GM08714 (cell line): ENCODE measurements at regions not wholly inside any gene's neighbourhood (a gene's known extent, or its start where the extent isn't known, plus 50 kb on each side); places are given as distances from the start of the nearest gene placed in this dataset.

ENCODE experiments used
- H3K4me3 ChIP-seq: fragments of 200-500 bp; sonication (Bioruptor generic); 2 replicates; pipeline ENCODE4 v1.5.1; 2014; ENCODE audit warnings: mild to moderate bottlenecking, low read length, inconsistent platforms
- ZNF274 ChIP-seq: IDR thresholded peaks from 2 replicates; pipeline ENCODE4 v1.6.1; 2012; ENCODE audit warnings: mild to moderate bottlenecking, low read depth, low read length

DNA sequence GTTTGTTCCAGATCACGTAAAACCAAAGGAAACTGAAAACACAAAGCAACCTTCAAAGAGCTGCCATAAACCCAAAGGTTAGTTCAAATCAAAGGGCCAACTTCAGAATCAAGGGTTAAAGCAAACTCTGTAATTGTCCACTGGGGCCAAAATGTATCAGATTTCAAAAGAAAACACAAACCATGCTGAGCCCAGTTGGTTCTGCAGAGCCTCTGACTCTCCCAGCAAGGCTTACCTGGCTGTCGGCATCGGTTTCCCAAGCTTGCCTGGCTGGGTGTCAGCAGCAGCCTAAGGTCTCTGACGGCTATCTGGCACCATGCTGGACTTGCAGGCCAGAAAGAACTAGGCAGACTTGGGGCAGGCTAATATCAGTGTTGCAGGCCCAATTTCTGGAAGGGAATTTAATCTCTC is 125.3 kb downstream of the DAD1 start:
- peak overlapping the region; percentile 20; the same call in 1 of the 2 replicates for H3K4me3 ChIP-seq
- TF ChIP-seq ZNF274, result no peak

- H3K4me3 ChIP-seq, result no peak overlapping the region
- TF ChIP-seq ZNF274, result no peak
Observed at GRCh38 chr14:22462923-22463322, 126.1 kb downstream of the DAD1 start.

- no peak for TF ChIP-seq ZNF274
- no peak overlapping the region for H3K4me3 ChIP-seq
Observed at GRCh38 chr14:22460461-22461195, 128.4 kb downstream of the DAD1 start.

- TF ChIP-seq ZNF274, result no peak
- no peak overlapping the region for H3K4me3 ChIP-seq
Observed at GRCh38 chr14:22458737-22459136, 130.3 kb downstream of the DAD1 start.

GRCh38 chr14:22456998-22457594 is 131.9 kb downstream of the DAD1 start:
- TF ChIP-seq ZNF274, result no peak

DNA sequence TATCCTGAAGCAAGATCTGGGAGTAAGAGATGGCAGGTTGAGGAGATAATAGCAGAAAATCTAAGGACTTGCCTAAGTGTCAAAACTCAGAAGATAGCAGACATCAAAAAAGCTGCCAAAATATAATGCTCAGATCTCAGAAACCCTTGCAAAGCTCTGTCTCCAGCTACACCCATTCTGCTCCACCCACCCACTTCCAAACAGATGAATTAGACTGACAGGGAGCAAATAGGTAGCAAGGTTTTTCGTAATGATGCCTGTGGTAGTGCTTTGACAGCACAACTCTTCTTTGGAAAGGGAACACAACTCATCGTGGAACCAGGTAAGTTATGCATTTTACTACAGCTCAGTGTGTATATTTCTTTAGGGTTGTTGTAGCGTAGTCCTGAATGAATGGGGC is 132.6 kb downstream of the DAD1 start:
- no peak for TF ChIP-seq ZNF274

More at GRCh38 chr14:22456998-22457594, 131.9 kb downstream of the DAD1 start:
- no peak overlapping the region for H3K4me3 ChIP-seq

DNA sequence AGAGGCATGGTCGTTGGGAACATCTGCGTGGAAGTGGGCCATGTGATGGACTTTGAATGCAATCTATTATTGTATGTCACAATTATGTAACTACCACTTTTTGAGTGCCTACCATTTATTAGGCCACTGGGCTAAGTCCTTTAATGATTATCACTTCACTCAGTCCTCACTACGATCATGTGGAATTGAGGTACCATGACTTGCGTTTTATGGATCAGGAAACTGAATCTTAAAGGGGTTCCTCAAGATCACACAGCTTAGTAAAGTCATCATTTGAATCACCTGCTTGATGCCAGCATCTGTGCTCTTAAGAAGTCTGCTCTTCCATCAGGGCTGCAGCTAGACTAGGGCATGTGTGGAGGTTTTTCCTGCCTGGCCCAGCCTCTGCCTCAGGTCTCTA is 136.7 kb downstream of the DAD1 start:
- no peak for TF ChIP-seq ZNF274
- no peak overlapping the region for H3K4me3 ChIP-seq

More for the DNA sequence above, 132.6 kb downstream of the DAD1 start:
- H3K4me3 ChIP-seq, result no peak overlapping the region

- no peak overlapping the region for H3K4me3 ChIP-seq
- no peak for TF ChIP-seq ZNF274
Observed at GRCh38 chr14:22450266-22450665, 138.8 kb downstream of the DAD1 start.

GRCh38 chr14:22449600-22449905 is 139.5 kb downstream of the DAD1 start:
- no peak for TF ChIP-seq ZNF274
- H3K4me3 ChIP-seq, result no peak overlapping the region; the same call in 1 of the 2 replicates

DNA sequence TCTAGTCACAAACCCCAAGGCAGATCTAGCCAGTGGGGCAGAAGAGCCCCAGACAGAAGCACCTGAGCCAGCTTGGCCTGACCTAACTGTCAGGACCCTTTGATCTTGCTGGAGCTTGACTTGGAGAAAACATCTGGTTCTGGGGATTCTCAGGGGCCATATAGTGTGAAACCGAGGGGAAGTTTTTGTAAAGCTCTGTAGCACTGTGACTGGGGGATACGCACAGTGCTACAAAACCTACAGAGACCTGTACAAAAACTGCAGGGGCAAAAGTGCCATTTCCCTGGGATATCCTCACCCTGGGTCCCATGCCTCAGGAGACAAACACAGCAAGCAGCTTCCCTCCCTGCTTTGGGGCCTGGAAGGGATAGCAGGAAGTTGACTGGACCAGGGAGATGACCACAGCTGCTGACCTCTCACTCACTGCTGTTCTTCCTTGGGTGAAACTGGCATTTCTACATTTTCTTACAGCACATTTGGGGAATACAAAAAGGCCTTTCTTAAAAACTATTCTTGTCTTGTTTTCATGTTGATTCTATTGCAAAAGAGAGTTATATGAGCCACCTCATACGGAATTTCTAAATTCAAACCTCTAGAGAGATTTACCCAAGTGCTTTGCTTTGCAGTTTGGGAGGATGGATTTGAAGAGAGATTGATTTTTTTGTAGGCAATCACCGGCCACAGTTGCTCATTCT is 140.0 kb downstream of the DAD1 start:
- peak overlapping the region; percentile 10; the same call in 1 of the 2 replicates for H3K4me3 ChIP-seq
- TF ChIP-seq ZNF274, result no peak

- peak overlapping the region; percentile 29; the same call in 1 of the 2 replicates for H3K4me3 ChIP-seq
- no peak for TF ChIP-seq ZNF274
Observed at GRCh38 chr14:22448035-22448904, 140.8 kb downstream of the DAD1 start.

GRCh38 chr14:22438742-22439141 is 150.3 kb downstream of the DAD1 start:
- no peak for TF ChIP-seq ZNF274

GRCh38 chr14:22434901-22435550 is 154.0 kb downstream of the DAD1 start:
- no peak for TF ChIP-seq ZNF274
- H3K4me3 ChIP-seq, result no peak overlapping the region

More at GRCh38 chr14:22438742-22439141, 150.3 kb downstream of the DAD1 start:
- H3K4me3 ChIP-seq, result no peak overlapping the region
